Trophoblast cell (in vitro differentiated cells and primary cell): ENCODE measurements at regions not wholly inside any gene's neighbourhood (a gene's known extent, or its start where the extent isn't known, plus 50 kb on each side); places are given as distances from the start of the nearest gene placed in this dataset.

Source experiments
- DNase-seq, 2 donors: peaks; one replicate each; pipeline ENCODE4 v3.0.0-alpha.2; 2016
- H2AFZ ChIP-seq: 2 replicates; pipeline ENCODE4 v1.6.1; 2013; ENCODE audit warnings: low read length, moderate library complexity, mild to moderate bottlenecking; ENCODE audit not compliant: insufficient read depth, poor library complexity
- H2AK5ac ChIP-seq: 2 replicates; pipeline ENCODE4 v1.6.1; 2013; ENCODE audit warnings: mild to moderate bottlenecking, low read length
- H2BK120ac ChIP-seq: 2 replicates; pipeline ENCODE4 v1.6.1; 2013; ENCODE audit warnings: low read length, mild to moderate bottlenecking, moderate library complexity; ENCODE audit not compliant: insufficient read depth, poor library complexity
- H2BK12ac ChIP-seq: 2 replicates; pipeline ENCODE4 v1.6.1; 2013; ENCODE audit warnings: mild to moderate bottlenecking, low read length, moderate library complexity
- H2BK5ac ChIP-seq: 2 replicates; pipeline ENCODE4 v1.6.1; 2013; ENCODE audit warnings: low read length, low read depth, moderate library complexity, mild to moderate bottlenecking; ENCODE audit not compliant: poor library complexity
- H3K14ac ChIP-seq: 2 replicates; pipeline ENCODE4 v1.6.1; 2013; ENCODE audit warnings: mild to moderate bottlenecking, low read length
- H3K18ac ChIP-seq: 2 replicates; pipeline ENCODE4 v1.6.1; 2013; ENCODE audit warnings: mild to moderate bottlenecking, low read length
- H3K23ac ChIP-seq: 2 replicates; pipeline ENCODE4 v1.6.1; 2013; ENCODE audit warnings: low read length
- H3K27ac ChIP-seq: 2 replicates; pipeline ENCODE4 v1.5.1; 2013; ENCODE audit warnings: low read depth, mild to moderate bottlenecking, inconsistent platforms, low read length, moderate library complexity
- H3K27me3 ChIP-seq: 2 replicates; pipeline ENCODE4 v1.6.1; 2013; ENCODE audit warnings: inconsistent platforms, mild to moderate bottlenecking, low read length, moderate library complexity; ENCODE audit not compliant: insufficient read depth
- H3K36me3 ChIP-seq, 2 experiments: 1 replicate in 1 of 2; 2 replicates in 1 of 2; pipeline ENCODE4 v1.6.1; 2013; ENCODE audit warnings: low read length in 2 of 2, mild to moderate bottlenecking in 2 of 2, moderate library complexity in 1 of 2; ENCODE audit not compliant: insufficient read depth in 2 of 2, control insufficient read depth in 1 of 2
- H3K4ac ChIP-seq: 2 replicates; pipeline ENCODE4 v1.6.1; 2013; ENCODE audit warnings: low read depth, mild to moderate bottlenecking, low read length, moderate library complexity
- H3K4me1 ChIP-seq, 2 experiments: 1 replicate in 1 of 2; 2 replicates in 1 of 2; pipeline ENCODE4 v1.6.1; 2013; ENCODE audit warnings: low read length in 2 of 2, mild to moderate bottlenecking in 2 of 2, moderate library complexity in 1 of 2; ENCODE audit not compliant: insufficient read depth in 2 of 2, control insufficient read depth in 1 of 2
- H3K4me2 ChIP-seq: 2 replicates; pipeline ENCODE4 v1.6.1; 2013; ENCODE audit warnings: inconsistent platforms, mild to moderate bottlenecking, low read length, moderate library complexity
- H3K4me3 ChIP-seq: 2 replicates; pipeline ENCODE4 v1.5.1; 2013; ENCODE audit warnings: mild to moderate bottlenecking, low read depth, low read length, inconsistent platforms
- H3K79me1 ChIP-seq: one replicate; pipeline ENCODE4 v1.6.1; 2013; ENCODE audit warnings: low read length
- H3K79me2 ChIP-seq: 2 replicates; pipeline ENCODE4 v1.6.1; 2013; ENCODE audit warnings: low read length, mild to moderate bottlenecking; ENCODE audit not compliant: control insufficient read depth, insufficient read depth, poor library complexity
- H3K9ac ChIP-seq: 2 replicates; pipeline ENCODE4 v1.6.1; 2013; ENCODE audit warnings: mild to moderate bottlenecking, low read length
- H3K9me3 ChIP-seq: 2 replicates; pipeline ENCODE4 v1.6.1; 2013; ENCODE audit warnings: low read depth, mild to moderate bottlenecking, control low read depth, inconsistent platforms, low read length; ENCODE audit not compliant: insufficient read depth
- H4K12ac ChIP-seq: 2 replicates; pipeline ENCODE4 v1.6.1; 2013; ENCODE audit warnings: low read depth, mild to moderate bottlenecking, low read length, moderate library complexity
- H4K8ac ChIP-seq: 2 replicates; pipeline ENCODE4 v1.6.1; 2013; ENCODE audit warnings: low read depth, mild to moderate bottlenecking, low read length, moderate library complexity
- H4K91ac ChIP-seq: one replicate; pipeline ENCODE4 v1.6.1; 2013; ENCODE audit warnings: low read depth, mild to moderate bottlenecking, low read length, moderate library complexity
- WGBS: extraction: QIAGEN DNeasy Blood & Tissue Kit; methylation state at CpG from one replicate; pipeline ENCODE4 v1.1.7; 2013; ENCODE audit warnings: missing lambda C conversion rate; ENCODE audit not compliant: insufficient read length, insufficient coverage; ENCODE audit errors: extremely low coverage; 5-methylcytosine and 5-hydroxymethylcytosine counted together

DNA sequence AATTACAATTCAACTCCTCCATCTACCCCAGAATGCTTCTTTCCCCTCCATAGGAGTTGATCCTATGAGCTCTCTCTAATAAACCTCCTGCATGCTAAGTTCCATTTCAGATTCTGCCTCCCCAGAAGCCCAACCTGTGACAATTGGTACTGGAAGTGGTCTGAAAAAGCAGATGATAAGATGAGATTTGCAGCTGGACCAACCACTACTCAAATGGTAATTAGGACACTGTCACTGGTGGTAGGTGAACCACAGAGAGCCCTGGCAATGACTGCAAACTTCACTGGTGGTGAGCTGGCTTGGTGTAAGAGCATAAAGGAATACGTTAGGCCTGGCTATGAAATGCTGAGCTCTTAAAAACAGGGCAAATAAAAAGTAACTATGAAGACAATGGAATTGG lies 112.6 kb downstream of the ESM1 start:
- Histone ChIP-seq H2AFZ (no peak overlapping the region), H3K9ac (no peak overlapping the region), H2BK120ac (no peak overlapping the region), H3K4me3 (no peak overlapping the region), H2AK5ac (no peak overlapping the region), H3K4ac (no peak overlapping the region), H3K14ac (no peak overlapping the region), H4K12ac (no peak overlapping the region), H4K91ac (no peak overlapping the region), H3K23ac (no peak overlapping the region), H2BK5ac (no peak overlapping the region), H3K27ac (no peak overlapping the region), H3K4me1 (no peaks in the 10 kb centered on the region), H4K8ac (no peak overlapping the region), H3K18ac (no peak overlapping the region), H2BK12ac (no peak overlapping the region), H3K4me2 (no peak overlapping the region), H3K27me3 (no peaks in the 10 kb centered on the region), H3K79me2 (no peaks in the 10 kb centered on the region), H3K9me3 (no peaks in the 10 kb centered on the region), H3K79me1 (no peaks in the 10 kb centered on the region), H3K36me3 (no peaks in the 10 kb centered on the region)
- no CpG with 5 or more reads among the region's 1 CpG for WGBS
- DNase-seq, result no peak

DNA sequence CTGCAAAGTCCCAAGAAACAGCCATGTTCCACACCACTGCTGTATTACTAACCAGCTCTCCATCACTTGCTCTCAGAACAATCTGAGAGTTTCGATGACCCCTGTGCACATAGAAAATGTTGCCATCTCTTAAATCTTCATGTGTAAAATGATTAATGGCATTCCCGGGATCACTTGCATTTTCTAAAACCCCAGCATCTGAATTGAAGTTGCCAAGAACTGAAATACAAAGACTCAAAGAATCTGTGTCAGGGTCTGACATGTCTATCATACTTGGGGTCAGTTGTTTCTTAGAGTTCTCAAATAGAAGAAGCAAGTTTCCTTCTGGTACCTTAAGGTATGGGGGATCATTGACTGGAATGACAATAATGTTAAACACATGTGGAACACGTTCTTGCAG lies 115.1 kb downstream of the ESM1 start:
- WGBS, result no CpG with 5 or more reads among the region's 3 CpGs

DNA sequence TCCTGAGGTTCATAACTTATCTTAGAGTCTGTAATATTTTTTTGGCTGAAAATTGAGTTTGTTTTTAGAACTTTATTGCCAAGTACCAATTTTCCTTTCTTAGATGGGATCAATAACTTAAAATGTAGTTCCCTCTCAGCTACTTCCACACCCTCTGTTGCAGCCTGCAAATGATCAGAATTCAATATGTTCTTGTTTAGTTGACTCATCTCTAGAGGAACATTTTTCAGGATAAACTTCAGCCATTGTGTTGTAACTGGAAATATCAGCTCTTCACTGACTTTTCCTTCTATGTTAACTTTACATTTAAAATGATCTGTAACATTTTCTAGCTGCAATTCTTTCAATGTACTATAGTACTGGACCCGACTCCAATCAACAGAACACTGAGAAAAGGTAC lies 115.7 kb downstream of the ESM1 start:
- no peak overlapping the region for H4K8ac ChIP-seq
- no peaks in the 10 kb centered on the region for H3K9me3 ChIP-seq
- no CpG with 5 or more reads among the region's 1 CpG for WGBS
- no peaks in the 10 kb centered on the region for H3K79me1 ChIP-seq
- no peak overlapping the region for H4K12ac ChIP-seq
- H3K27ac ChIP-seq, result no peak overlapping the region
- no peak overlapping the region for H2BK12ac ChIP-seq
- H3K14ac ChIP-seq, result no peak overlapping the region
- no peak overlapping the region for H2AK5ac ChIP-seq
- H2BK5ac ChIP-seq, result no peak overlapping the region
- no peak overlapping the region for H3K4ac ChIP-seq
- H3K9ac ChIP-seq, result no peak overlapping the region
- H3K4me2 ChIP-seq, result no peak overlapping the region
- H3K4me1 ChIP-seq, result no peaks in the 10 kb centered on the region
- no peak for DNase-seq
- no peak overlapping the region for H4K91ac ChIP-seq
- H3K27me3 ChIP-seq, result no peaks in the 10 kb centered on the region
- H3K18ac ChIP-seq, result no peak overlapping the region
- H3K23ac ChIP-seq, result no peak overlapping the region
- no peak overlapping the region for H2AFZ ChIP-seq
- H3K79me2 ChIP-seq, result no peaks in the 10 kb centered on the region
- no peaks in the 10 kb centered on the region for H3K36me3 ChIP-seq
- H2BK120ac ChIP-seq, result no peak overlapping the region
- no peak overlapping the region for H3K4me3 ChIP-seq

More for the DNA sequence above, 115.1 kb downstream of the ESM1 start:
- no peaks in the 10 kb centered on the region for H3K79me2 ChIP-seq
- H3K9me3 ChIP-seq, result no peaks in the 10 kb centered on the region
- no peak overlapping the region for H2AK5ac ChIP-seq
- H3K4me1 ChIP-seq, result no peaks in the 10 kb centered on the region
- H3K18ac ChIP-seq, result no peak overlapping the region
- H2BK12ac ChIP-seq, result no peak overlapping the region
- H3K36me3 ChIP-seq, result no peaks in the 10 kb centered on the region
- no peak overlapping the region for H3K4me2 ChIP-seq
- H3K23ac ChIP-seq, result no peak overlapping the region
- no peak for DNase-seq
- peak overlapping the region; percentile 58 for H3K9ac ChIP-seq
- no peak overlapping the region for H2BK5ac ChIP-seq
- H4K12ac ChIP-seq, result no peak overlapping the region
- H3K79me1 ChIP-seq, result no peaks in the 10 kb centered on the region
- no peak overlapping the region for H4K8ac ChIP-seq
- no peak overlapping the region for H3K4ac ChIP-seq
- H3K4me3 ChIP-seq, result no peak overlapping the region
- H4K91ac ChIP-seq, result no peak overlapping the region
- no peak overlapping the region for H3K14ac ChIP-seq
- no peak overlapping the region for H2BK120ac ChIP-seq
- no peaks in the 10 kb centered on the region for H3K27me3 ChIP-seq
- no peak overlapping the region for H2AFZ ChIP-seq
- H3K27ac ChIP-seq, result no peak overlapping the region

DNA sequence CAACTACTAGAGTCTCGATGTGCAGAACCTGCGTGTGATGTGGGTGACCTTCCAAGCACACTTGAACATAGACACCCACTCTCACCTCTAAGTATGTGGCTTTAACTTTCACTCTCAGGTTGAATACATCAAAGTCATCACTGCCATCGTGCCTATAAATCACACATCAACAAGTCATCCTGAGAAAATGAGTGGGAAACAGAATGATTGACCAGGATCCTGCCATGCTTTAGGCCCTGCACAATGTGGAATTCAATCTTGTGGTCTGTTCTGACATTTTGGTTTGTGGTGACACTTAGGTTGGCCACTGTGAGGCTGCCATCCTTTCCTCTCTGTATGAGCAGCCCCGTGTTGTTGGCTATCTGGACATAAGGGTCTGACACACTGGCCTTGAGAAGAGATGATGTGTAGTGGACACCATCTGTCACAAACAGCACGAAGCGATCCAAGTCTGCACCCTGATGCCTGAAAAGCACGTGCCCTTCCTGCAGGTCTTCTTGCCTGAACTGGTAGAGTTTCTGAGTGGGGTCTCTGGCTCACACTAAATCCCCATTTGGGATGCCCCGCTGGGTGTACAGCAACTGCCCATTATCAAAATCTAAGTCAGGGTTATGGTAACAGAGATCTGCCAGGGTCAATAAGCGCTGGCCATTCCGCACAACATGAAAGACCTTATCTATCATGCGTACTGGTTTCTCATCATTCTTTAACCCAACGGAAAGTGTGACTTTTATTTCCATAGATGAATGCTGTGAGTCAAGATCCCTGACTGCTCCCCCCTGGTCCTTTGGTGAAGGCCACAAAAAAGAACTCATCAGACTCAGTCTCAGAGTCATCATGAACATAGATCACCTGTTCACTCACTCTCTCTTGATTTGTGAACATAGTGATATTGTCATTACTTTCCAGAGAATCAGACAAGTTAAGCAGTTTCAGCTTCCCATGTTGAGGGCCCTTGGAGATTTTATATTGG lies 116.6 kb downstream of the ESM1 start:
- H3K14ac ChIP-seq, result no peak overlapping the region
- H3K27me3 ChIP-seq, result no peaks in the 10 kb centered on the region
- H3K9me3 ChIP-seq, result no peaks in the 10 kb centered on the region
- H4K8ac ChIP-seq, result no peak overlapping the region
- H2BK12ac ChIP-seq, result no peak overlapping the region
- H2BK5ac ChIP-seq, result no peak overlapping the region
- H4K12ac ChIP-seq, result no peak overlapping the region
- no peak overlapping the region for H3K18ac ChIP-seq
- no peak for DNase-seq
- H3K79me1 ChIP-seq, result no peaks in the 10 kb centered on the region
- H3K27ac ChIP-seq, result no peak overlapping the region
- no peak overlapping the region for H3K9ac ChIP-seq
- no peak overlapping the region for H4K91ac ChIP-seq
- H2AK5ac ChIP-seq, result no peak overlapping the region
- no peaks in the 10 kb centered on the region for H3K36me3 ChIP-seq
- no peak overlapping the region for H3K4ac ChIP-seq
- no peak overlapping the region for H3K4me3 ChIP-seq
- WGBS, result no CpG with 5 or more reads among the region's 12 CpGs
- no peak overlapping the region for H3K4me2 ChIP-seq
- H3K4me1 ChIP-seq, result no peaks in the 10 kb centered on the region
- no peak overlapping the region for H2AFZ ChIP-seq
- H2BK120ac ChIP-seq, result no peak overlapping the region
- no peaks in the 10 kb centered on the region for H3K79me2 ChIP-seq
- no peak overlapping the region for H3K23ac ChIP-seq
